Fibroblast of lung (primary cell): ENCODE measurements at regions not wholly inside any gene's neighbourhood (a gene's known extent, or its start where the extent isn't known, plus 50 kb on each side); places are given as distances from the start of the nearest gene placed in this dataset.

Experiments
- DNase-seq, 2 donors: peaks; one replicate each; pipeline versions ENCODE4 v3.0.0 to v3.0.0-alpha.2; 2010; ENCODE audit warnings: low read depth in 2 of 2
- H2AFZ ChIP-seq: 2 replicates; pipeline ENCODE4 v1.5.1; 2012; ENCODE audit warnings: low read length, control low read depth, inconsistent platforms
- H3K27ac ChIP-seq: 2 replicates; pipeline ENCODE4 v1.5.1; 2011; ENCODE audit warnings: low read length, control low read depth; ENCODE audit not compliant: insufficient read depth
- H3K27me3 ChIP-seq: 2 replicates; pipeline ENCODE4 v1.5.1; 2011; ENCODE audit warnings: mild to moderate bottlenecking, low read length; ENCODE audit not compliant: control insufficient read depth, insufficient read depth
- H3K36me3 ChIP-seq: 2 replicates; pipeline ENCODE4 v1.5.1; 2011; ENCODE audit warnings: low read length; ENCODE audit not compliant: control insufficient read depth, insufficient read depth
- H3K4me1 ChIP-seq: 2 replicates; pipeline ENCODE4 v1.5.1; 2011; ENCODE audit warnings: low read length; ENCODE audit not compliant: control insufficient read depth, insufficient read depth; ENCODE audit errors: extremely low read depth
- H3K4me2 ChIP-seq: 2 replicates; pipeline ENCODE4 v1.5.1; 2011; ENCODE audit warnings: low read length, control low read depth; ENCODE audit not compliant: insufficient read depth; ENCODE audit errors: extremely low read depth
- H3K4me3 ChIP-seq, 4 experiments: fragments of 200-600 bp in 1 of 4; sonication (generic) in 1 of 4; replicated peaks in 1 of 4; 2 replicates each; pipeline ENCODE4 v1.5.1; 2011 to 2016; ENCODE audit warnings: low read length in 4 of 4, low read depth in 3 of 4, mild to moderate bottlenecking in 3 of 4, control low read depth in 2 of 4, inconsistent platforms in 1 of 4, mixed read lengths in 1 of 4; ENCODE audit not compliant: insufficient read depth in 1 of 4; ENCODE audit errors: control extremely low read depth in 1 of 4
- H3K79me2 ChIP-seq: 2 replicates; pipeline ENCODE4 v1.5.1; 2012; ENCODE audit warnings: mild to moderate bottlenecking, low read length, inconsistent platforms; ENCODE audit not compliant: control insufficient read depth, insufficient read depth
- H3K9ac ChIP-seq: 2 replicates; pipeline ENCODE4 v1.5.1; 2011; ENCODE audit warnings: mild to moderate bottlenecking, low read length, control low read depth; ENCODE audit not compliant: insufficient read depth
- H3K9me3 ChIP-seq: 2 replicates; pipeline ENCODE4 v1.5.1; 2012; ENCODE audit warnings: low read depth, low read length; ENCODE audit not compliant: control insufficient read depth, insufficient read depth
- H4K20me1 ChIP-seq: 2 replicates; pipeline ENCODE4 v1.5.1; 2011; ENCODE audit warnings: low read length; ENCODE audit not compliant: control insufficient read depth, insufficient read depth; ENCODE audit errors: extremely low read depth
- EZH2 ChIP-seq: IDR thresholded peaks from 2 replicates; pipeline ENCODE4 v1.5.1; 2012; ENCODE audit warnings: low read length, control low read depth, mild to moderate bottlenecking; ENCODE audit errors: missing control alignments
- TF ChIP-seq, protein P1 (sequence below), 2 donors: IDR thresholded peaks in 1 of 2; conservative IDR thresholded peaks in 1 of 2; 1 replicate in 1 of 2; 2 replicates in 1 of 2; pipeline ENCODE4 v1.5.1; 2011 to 2012; ENCODE audit warnings: low read length in 2 of 2, control low read depth in 1 of 2, inconsistent platforms in 1 of 2, low read depth in 1 of 2, mild to moderate bottlenecking in 1 of 2

GRCh38 chr6:71119560-71119959 lies 162.7 kb upstream of the B3GAT2 start:
- no peaks in the 10 kb centered on the region for H4K20me1 ChIP-seq
- DNase-seq, result no peak
- no peaks in the 10 kb centered on the region for H3K27me3 ChIP-seq
- H2AFZ ChIP-seq, result no peak overlapping the region
- TF ChIP-seq EZH2, result no peak
- no peaks in the 10 kb centered on the region for H3K36me3 ChIP-seq
- no peaks in the 10 kb centered on the region for H3K4me1 ChIP-seq
- H3K4me3 ChIP-seq, result no peak overlapping the region
- H3K27ac ChIP-seq, result no peak overlapping the region
- H3K9me3 ChIP-seq, result no peaks in the 10 kb centered on the region
- no peak overlapping the region for H3K4me2 ChIP-seq
- no peaks in the 10 kb centered on the region for H3K79me2 ChIP-seq
- no peak overlapping the region for H3K9ac ChIP-seq

GRCh38 chr6:71123051-71123450 lies 165.6 kb upstream of the OGFRL1 start:
- no peaks in the 10 kb centered on the region for H3K79me2 ChIP-seq

DNA sequence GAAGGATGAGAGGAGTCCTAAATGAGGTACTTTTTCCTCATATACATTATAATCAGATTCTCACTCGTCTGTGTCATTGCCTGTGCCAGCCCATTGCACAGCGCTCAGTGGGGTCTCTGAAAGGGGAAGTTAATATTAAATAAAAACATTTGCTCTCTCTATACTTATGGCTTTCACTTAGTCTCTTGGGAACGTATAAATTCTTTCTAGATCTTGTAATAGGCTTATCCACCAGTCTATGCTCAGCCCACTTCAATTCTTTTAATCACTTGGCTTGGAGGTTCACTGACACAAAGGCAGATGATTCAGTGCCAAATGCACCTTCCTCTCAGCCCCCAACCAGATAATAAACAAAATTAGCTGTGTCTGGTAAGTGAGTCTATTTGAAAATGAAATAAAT lies 164.3 kb upstream of the OGFRL1 start:
- H3K4me2 ChIP-seq, result no peak overlapping the region
- TF ChIP-seq, protein P1, sequence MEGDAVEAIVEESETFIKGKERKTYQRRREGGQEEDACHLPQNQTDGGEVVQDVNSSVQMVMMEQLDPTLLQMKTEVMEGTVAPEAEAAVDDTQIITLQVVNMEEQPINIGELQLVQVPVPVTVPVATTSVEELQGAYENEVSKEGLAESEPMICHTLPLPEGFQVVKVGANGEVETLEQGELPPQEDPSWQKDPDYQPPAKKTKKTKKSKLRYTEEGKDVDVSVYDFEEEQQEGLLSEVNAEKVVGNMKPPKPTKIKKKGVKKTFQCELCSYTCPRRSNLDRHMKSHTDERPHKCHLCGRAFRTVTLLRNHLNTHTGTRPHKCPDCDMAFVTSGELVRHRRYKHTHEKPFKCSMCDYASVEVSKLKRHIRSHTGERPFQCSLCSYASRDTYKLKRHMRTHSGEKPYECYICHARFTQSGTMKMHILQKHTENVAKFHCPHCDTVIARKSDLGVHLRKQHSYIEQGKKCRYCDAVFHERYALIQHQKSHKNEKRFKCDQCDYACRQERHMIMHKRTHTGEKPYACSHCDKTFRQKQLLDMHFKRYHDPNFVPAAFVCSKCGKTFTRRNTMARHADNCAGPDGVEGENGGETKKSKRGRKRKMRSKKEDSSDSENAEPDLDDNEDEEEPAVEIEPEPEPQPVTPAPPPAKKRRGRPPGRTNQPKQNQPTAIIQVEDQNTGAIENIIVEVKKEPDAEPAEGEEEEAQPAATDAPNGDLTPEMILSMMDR (conservative IDR thresholded peaks at IDR 0.05 in 1 of 2, IDR thresholded peaks at IDR 0.05 in 1 of 2; ENCODE audit: low read depth in 1 of 2, low read length in 2 of 2), result no peak
- TF ChIP-seq EZH2, result no peak
- DNase-seq, result peak in 1 of 2 donors; percentile 55

More at GRCh38 chr6:71123051-71123450, 165.6 kb upstream of the OGFRL1 start:
- no peak overlapping the region for H3K4me2 ChIP-seq
- no peak overlapping the region for H2AFZ ChIP-seq
- no peaks in the 10 kb centered on the region for H3K27me3 ChIP-seq
- peak in 1 of 2 donors; percentile 75 for DNase-seq
- TF ChIP-seq EZH2, result no peak
- TF ChIP-seq, protein P1 (conservative IDR thresholded peaks at IDR 0.05 in 1 of 2, IDR thresholded peaks at IDR 0.05 in 1 of 2; ENCODE audit: low read depth in 1 of 2, low read length in 2 of 2), result no peak
- H3K36me3 ChIP-seq, result no peaks in the 10 kb centered on the region
- H3K9me3 ChIP-seq, result no peaks in the 10 kb centered on the region
- H3K4me3 ChIP-seq, result no peak overlapping the region
- H4K20me1 ChIP-seq, result no peaks in the 10 kb centered on the region
- no peaks in the 10 kb centered on the region for H3K4me1 ChIP-seq
- no peak overlapping the region for H3K27ac ChIP-seq
- H3K9ac ChIP-seq, result no peak overlapping the region

More for the DNA sequence above, 164.3 kb upstream of the OGFRL1 start:
- Histone ChIP-seq H2AFZ (no peak overlapping the region), H3K79me2 (no peaks in the 10 kb centered on the region), H3K9me3 (no peaks in the 10 kb centered on the region), H3K36me3 (no peaks in the 10 kb centered on the region), H3K27ac (no peak overlapping the region), H3K9ac (no peak overlapping the region), H4K20me1 (no peaks in the 10 kb centered on the region), H3K27me3 (no peaks in the 10 kb centered on the region), H3K4me3 (no peak overlapping the region), H3K4me1 (no peaks in the 10 kb centered on the region)
